Peyer's patch (tissue), 4 donors: ENCODE measurements at regions not wholly inside any gene's neighbourhood (a gene's known extent, or its start where the extent isn't known, plus 50 kb on each side); places are given as distances from the start of the nearest gene placed in this dataset.

Source experiments
- CTCF ChIP-seq, 6 experiments: fragments of 450-650 bp in 4 of 6; fragments of 200-600 bp in 2 of 6; sonication (generic) in 1 of 6; IDR thresholded peaks; one replicate each; pipeline ENCODE4 v1.5.1; 2017 to 2019; ENCODE audit warnings: antibody characterized with exemption in 6 of 6, mild to moderate bottlenecking in 3 of 6, moderate library complexity in 1 of 6
- POLR2A ChIP-seq, 2 donors: fragments of 450-650 bp; IDR thresholded peaks; one replicate each; pipeline ENCODE4 v1.5.1; 2017; ENCODE audit warnings: antibody characterized with exemption in 2 of 2, mild to moderate bottlenecking in 2 of 2, moderate library complexity in 2 of 2

DNA sequence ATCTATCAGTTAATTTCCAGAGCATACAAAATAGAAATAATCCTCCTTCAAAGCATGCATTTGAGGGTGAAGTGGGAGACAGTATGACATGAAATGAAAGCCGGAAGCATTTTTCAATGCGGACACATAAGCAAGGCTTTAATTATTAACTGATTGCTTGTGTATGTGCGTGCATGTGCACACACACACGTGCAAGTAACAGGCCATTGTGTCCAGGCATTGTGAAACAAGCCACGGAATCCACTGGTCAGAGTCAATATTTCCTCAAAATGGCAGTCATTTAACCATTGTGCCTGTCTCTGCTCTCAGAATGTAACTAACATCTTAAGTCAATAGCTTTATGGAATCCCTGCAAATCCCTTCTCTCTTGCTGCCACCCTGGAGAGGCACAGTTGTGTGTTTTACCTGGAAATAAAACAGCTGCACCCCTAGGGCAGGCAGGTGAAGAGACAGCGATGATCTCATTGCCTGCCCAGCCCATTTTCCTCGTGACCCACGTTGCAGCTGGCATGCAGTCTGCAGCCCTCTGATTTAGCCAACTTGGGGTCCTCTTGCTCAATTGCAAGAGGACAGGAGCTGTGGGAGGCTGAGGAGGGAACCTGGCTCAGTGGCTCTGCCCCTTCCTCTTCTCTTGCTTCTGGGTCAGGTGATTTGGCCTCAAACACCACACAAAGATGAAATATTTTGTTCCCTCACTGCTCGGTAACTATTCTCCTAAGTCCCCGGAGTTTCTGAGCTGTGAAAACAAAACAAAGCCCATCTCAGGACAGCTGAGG, 500.9 kb upstream of the ZMIZ1 start:
- no peak for TF ChIP-seq CTCF (IDR thresholded peaks at IDR 0.05)
- TF ChIP-seq POLR2A (IDR thresholded peaks at IDR 0.05), result no peak
